Left renal pelvis (tissue), 4 donors: ENCODE measurements at regions not wholly inside any gene's neighbourhood (a gene's known extent, or its start where the extent isn't known, plus 50 kb on each side); places are given as distances from the start of the nearest gene placed in this dataset.

Experiments
- DNase-seq, 4 donors: peaks; one replicate each; pipeline ENCODE4 v3.0.0-alpha.2; 2013; ENCODE audit warnings: low read depth in 4 of 4, low spot score in 3 of 4

DNA sequence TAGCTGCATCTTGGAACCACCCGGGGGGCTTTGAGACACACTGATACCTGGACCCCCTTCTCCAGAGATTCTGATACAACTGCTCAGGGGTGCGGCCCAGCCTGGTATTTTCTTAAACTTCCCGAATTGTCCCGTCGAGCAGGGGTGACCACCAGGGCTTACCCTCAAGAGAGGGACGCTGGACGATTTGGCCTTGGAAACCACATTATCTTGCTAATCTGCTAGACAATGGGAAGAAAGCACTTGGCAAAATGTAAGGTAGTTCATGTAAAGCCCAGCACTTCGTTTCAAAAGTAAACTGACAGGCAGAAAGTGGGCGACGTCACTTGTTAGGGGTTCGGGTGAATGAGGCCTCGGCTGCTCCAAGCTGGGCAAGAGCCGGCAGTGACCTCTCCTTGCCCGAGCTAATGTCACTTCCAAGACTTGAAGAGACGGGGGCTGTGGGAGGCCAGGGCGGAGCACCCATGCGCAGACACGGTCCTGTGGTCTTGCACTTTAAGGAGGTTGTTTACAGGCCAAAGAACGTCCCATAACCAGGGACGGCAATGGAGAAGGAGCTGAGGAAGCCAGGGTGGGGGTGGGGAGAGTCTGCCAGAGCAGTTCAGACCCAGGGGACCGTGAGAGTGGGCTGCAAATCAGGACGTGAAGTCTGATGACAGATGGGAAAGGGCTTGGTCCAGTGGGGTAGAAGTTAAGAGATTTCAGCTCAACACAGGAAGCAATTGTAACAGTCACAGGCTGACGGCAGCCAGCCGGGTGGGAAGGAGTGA is 152.7 kb upstream of the GSE1 start:
- peak in 1 of 4 donors; percentile 57 for DNase-seq

DNA sequence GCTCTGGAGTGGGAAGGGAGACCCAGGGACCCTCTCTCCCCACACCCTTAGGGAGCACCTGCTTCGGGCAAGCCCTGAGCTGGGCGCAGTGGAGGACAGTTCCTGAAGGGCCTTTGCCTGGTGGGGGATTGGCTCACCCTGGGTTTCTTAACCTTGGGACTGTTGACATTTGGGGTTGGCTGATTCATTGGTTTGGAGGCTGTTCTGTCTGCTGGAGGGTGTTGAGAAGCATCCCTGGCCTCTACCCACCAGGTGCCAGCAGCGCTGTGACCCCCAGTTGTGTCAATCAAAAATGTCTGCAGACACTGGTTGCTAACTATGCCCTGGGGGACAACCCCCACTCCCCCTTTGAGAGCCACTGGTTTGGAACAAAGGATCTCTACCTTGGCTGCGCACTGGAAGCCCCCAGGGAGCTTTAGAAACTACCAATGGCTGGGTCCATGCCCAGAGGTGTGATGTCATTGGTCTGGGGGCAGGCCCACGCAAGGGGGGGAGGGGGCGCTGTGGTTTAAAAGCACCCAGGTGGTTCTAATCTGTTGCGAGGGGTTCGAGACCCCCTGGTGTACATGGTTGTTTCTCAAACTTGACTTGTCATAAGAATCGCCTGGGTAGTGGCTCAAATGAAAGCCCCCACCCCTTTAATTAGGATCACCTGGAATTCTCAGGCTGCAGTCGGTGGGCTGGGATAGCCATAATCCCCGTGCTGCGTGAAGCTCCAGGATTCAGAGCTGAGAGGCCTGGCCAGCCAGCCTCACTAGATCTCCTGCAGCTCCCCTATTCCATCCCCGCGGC is 151.9 kb upstream of the GSE1 start:
- DNase-seq: no peak

DNA sequence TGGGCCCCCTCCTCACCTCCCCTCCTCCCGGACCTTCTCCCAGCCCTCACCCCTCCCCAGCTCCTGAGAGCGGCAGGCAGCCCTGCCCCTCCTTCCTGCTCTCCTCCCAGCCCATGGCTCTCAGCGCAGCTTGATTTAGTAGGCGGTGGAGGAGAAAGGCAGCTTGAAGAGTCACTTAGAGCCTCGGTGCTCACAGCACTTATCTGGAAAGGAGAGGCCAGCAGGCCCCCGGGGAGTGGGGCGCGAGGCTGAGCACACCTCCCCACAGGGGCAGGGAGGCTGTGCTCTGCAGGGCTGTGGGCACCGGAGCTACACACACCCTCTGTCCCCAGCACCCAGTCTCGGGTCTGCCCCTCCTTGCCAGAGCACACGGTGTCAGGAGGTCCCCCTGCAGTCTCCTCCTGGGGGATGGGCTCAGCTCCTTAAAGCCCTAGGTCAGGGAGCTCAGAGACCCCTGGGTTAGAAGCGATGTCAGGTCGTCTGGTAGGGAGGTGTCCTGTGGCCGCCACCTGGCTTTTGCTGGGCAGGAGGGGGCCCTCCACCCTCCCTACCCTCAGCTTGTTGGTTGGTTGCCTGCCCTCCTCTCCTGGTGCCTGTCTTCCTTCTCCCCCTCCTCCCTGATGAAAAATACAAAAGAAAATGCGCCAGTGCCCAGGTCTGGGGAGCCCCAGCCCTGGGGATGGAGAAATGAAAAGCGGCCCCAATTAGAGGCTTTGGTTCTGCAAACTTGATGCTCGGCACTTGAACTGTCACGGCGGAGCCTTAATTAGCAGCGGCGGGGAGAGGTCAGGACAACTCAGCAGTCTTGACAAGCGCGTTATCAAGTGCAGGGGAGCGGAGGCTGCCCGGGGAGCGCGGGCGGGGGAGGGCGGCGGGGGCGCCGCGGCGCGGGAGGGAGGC is 151.1 kb upstream of the GSE1 start:
- DNase-seq: peak in 1 of 4 donors; percentile 62

DNA sequence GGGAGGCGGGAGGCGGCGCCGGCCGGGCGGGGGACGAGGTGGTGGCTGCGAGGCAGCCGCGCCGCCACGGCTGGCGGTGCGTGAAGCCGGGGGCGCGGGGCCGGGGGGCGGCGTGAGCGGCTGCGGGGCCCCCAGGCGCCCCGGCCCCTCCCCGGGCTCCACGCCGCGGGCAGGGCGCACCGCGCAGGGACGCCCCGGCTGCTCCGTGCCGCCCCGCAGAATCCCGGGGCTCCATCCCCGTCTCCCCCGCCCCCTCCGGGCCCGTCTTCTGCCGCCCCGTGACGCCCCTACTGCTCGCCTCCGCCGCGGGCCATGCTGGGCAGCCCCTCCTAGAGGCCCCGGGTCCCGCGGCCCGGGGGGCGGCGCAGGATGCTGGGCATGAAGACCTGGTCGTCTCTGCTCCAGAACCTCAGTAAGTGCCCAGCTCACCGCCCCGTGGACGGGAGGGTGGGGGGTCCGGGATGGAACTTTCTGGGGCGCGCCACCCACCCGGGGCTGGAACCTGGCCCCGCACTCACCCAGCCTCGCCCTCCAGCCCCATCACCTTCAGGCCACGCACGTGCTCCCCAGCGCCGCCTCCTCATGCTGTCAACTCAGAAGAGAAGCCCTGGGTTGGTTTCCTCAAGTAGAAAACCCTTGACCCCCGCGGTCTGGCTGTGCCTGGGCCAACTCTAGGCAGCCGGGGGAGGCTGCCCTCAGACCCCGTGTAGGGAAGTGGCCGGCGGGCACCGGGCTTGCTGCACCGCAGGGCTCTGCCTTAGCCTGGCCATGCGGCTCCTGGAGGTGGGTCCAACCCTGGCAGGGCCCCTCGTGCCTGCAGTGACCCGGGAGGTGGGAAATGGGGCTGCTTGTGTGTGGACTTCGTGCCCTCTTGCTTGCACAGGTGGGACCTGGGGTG is 150.2 kb upstream of the GSE1 start:
- DNase-seq: no peak

DNA sequence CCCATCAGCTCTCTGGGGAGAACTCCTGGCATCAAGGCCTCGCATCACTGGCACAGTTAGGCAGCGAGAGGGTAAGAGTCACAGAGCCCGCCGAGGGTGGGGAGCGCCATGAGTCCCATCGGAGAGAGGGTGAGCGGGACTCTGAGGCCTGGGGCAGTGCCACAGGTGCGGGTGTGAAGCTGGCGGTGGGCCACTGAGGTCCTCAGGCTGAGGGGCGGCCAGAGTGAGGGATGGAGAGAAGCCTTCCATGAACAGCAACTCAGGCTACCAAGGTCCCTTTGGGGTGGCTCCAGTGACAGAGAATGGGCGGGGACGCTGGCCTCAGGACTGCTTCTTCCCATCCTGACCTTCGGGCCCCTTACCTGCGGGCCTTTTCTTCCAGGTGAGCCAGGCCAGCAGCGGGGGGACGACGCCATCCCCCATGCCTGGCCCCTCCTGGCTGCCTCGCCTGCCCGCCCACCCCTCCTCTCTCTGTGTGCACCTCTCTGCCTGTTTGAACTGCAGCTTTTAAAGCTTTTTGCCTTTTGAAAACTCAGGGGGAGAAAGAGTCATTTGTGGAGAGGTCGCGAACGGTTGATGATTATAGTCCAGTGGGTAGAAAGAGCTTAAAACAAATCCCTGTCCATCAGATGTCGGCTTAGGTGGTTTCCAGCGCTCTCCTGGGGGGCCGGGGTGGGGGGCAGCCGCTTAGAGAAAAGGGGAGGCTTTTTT is 149.3 kb upstream of the GSE1 start:
- DNase-seq: no peak

DNA sequence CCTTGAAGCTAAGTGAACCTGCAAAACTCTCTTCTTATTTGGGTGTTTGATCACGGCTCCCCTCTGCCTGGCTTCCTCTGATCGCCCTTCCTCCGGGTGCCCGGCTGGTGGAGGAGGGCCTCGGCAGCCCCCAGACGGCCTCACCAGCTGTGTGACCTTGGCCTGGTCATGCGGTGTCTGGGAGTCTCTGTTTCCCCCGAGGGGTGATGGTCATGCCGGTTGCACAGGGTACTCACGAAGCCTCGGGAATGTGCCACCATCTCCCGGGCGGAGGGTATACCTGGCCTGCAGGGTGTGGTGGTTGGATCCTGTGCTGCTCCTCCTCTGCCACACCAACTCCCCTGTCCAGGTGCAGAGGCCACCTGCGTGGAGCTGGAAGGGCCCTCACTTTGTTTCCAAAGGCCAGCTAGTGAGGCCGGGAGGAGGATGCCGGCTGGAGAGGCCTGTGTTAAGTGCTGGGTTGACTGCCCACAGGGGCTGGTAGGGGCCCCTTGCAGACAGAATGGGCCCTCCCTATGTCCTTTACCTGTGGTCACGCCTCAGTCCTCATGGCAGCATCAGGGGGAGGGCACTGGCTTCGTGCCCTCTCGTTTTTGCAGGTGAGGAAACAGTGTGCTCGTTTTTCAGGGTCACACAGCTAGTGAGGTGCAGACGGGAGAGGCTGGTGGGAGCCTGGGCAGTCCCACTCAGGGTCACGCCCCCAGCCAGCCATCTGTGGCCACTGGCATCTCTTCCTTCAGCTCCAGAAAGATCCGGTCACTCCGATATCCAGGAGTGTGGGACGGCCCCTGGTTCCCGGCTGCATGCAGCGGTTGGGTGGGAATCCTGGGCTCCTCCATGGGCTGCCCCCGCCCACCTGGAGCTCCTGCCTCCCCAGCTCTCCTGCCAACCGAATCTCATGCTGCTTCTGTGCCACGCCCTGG is 148.5 kb upstream of the GSE1 start:
- DNase-seq: no peak

DNA sequence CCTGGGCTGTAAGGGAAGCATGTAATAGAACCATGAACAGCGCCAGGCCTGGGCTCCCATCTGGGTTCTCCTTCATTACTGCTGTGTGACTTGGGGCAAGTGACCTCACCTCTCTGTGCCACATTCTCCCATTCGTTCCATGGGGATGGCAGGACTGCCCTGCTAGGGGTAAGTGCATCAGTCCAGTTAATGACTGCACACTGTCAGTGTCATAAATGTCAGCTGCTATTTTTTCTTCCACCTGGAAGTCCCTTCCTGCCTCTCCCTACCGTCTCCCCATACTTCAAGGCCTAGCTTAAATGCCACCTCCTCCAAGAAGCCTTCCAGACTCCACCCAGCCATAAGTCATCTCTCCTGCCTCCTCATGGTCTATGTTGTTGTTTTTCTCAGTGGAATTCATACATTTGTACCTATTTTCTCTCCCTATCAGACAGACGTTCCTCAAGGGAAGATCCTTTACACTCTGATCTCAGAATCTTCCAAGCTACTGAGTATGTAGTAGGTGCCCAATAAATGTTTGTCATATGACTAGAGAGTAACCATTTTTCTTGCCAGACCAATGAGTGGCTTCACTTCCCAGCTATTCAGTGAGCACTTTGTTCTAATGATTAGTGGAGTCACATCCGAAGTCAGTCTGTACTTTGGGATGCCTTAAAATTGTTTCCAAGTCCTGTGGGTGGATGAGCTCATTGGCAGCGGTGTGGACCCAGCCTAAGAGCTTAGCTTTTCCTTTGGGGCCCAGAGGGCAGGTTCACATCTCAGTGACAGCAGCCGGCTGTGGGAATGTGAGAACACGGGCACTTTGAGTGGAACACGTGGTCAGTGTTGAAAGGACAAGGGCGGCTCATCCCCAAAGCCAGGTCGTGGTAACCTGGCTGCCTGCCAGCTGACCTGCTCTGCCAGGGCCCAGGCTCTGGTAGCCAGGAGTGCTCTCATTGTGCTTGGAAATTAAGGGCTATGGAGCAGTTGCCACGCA is 147.5 kb upstream of the GSE1 start:
- no peak for DNase-seq

DNA sequence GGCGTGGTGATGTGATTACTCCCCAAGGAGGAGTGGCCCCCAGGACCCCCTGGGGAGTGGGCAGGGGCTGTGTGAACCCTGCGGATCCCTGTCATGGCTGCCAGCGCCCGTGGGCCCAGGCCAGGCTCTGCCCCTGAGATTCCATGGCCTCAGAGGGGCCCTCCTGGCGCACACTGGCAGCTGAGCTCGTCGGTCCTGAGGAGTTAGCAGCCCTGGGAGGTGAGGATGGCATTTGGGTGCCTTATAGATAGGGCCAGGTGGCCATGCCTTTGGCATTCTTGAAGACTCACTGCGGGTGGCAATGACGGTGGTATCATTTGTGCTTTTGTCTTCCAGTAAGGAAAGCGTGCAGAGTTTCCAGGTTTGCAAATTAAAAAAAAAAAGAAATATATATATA is 146.8 kb upstream of the GSE1 start:
- DNase-seq: no peak

DNA sequence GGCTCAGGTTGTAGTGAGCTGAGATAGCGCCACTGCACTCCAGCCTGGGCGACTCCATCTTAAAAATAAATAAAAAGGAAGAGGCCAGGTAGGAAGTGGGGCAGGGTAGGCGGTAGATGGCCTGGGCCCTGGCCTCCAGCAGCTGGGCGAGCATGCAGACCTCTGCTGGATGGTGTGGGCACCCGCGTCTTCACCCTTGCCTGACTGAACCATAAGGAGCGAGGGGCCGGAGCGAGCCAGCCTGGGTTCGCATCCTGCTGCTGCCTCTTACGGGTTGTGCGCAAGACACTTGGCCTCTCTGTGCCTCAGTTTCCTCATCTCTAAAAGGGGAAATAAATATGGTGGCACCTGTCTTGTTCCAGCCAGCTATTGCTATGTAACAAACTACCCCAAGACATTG is 146.1 kb upstream of the GSE1 start:
- DNase-seq: no peak

DNA sequence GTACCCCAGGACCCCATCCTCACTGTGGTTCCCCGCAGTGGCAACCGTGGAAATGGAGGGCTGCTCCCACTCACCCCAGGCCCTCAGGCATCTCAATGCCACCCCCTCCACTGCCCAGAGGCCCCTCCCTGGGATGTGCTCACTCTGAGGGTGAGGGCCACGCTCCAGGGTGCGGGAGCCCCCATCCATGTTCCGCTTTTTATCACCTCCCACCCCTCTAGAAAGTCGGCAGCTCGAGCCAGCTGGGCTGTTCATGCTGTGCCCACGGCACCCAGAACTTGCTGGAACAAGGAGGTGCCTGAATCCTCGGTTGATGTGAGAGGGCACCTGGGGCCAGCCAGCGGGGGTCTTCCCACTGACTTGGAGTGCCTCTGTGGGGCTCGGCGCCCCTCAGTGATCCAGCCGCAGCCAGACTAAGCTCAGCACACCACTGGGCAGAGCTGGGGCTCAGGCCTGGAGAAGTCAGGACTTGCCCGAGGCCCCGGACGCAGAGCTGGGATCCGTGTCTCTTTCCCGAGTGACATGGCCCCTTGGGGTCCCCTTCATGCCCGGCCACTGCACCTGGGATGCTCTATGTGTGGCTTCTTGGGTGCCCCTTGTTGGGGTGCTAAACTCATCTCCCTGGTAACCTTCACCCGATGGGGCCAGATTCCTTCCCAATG is 143.1 kb upstream of the GSE1 start:
- no peak for DNase-seq

DNA sequence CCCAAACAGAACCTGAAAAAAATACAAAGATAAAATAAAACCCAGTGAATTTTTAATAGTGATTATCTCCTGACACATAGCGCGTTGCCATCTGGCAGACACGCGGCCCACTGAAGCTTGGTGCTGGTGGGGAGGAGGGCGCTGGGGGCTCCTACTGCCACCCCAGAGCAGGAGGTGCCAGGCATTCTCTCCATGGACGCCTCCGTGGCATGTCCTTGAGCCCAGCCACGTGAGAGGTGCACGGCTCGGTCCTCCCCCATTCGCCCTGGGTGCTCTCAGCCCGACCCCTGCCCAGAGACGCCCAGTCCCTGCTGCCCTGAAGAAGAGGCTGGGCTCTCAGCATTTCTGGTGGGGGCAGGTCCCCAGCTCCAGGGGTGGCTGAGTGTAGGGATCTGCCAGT is 142.2 kb upstream of the GSE1 start:
- no peak for DNase-seq

DNA sequence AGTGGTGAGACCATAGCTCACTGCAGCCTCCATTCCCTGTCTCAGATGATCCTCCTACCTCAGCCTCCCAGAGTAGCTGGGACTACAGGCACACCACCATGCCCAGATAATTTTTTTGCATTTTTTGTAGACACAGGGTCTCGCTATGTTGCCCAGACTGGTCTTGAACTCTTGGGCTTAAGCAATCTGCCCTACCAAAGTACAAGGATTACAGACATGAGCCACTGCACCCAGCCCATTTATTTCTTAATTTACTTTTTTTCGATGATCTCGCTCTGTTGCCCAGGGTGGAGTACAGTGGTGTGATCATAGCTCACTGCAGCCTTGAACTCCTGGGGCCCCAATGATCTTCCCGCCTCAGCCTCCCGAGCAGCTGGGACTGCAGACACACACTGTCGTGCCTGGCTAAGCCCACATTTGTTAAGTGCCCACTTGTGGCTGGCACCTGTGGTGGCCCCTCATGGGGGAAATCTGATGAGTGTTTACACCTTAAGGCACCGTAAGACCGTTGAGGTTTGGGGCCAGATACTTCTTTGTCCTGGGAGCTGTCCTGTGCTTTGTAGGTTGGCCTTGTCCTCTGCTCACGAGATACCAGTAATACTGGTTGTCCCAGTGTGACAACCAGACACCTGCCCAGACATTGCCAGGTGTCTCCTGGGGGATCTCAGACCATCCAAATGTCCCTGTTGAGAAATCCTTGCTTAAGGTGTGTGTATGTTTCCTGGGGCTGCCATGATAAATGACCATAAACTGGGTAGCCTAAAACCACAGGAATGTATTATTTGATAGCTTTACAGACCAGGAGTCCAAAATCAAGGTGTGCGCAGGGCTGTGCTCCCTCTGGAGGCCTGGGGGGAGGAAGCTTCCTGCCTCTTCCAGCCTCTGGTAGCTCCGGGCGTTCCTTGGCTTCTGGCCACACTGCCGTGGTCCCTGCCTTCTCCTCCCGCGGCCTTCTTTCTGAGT is 141.4 kb upstream of the GSE1 start:
- DNase-seq: no peak

DNA sequence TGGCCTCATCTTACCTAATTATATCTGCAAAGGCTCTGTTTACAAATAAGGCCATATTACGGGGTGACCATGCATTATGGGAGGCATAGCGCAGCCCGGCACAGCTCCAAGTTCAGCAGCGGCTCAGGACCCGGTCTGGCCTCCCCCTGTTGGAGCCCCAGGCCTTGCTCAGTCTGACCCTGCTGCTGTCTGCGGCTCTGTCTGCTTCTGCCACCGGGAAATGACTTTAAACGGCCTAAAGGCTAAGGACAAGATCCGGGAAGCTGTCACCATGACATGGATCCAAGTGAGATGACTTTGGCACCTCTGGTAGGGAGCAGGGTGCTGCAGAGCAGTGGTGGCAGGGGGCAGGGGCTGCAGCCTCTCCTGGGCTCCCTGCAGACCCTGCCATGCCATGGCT is 140.6 kb upstream of the GSE1 start:
- no peak for DNase-seq

DNA sequence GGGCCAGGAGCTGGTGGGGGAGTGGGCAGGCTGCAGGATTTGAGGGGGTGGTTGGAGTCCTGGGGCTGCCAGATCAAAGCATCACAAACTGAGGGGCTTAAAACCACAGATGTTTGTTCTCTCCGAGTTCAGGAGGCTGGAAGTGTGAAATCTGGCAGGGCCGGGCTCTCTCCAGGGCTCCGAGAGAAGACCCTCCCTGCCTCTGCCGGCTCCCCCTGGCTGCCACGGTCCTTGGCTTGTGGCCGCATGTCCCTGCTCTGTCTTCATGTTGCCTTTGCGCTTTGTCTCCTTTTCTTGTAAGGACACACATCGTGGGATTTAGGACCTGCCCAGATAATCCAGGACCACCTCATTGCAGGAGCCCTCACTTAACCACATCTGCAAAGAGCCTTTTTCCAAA is 139.8 kb upstream of the GSE1 start:
- DNase-seq: no peak

DNA sequence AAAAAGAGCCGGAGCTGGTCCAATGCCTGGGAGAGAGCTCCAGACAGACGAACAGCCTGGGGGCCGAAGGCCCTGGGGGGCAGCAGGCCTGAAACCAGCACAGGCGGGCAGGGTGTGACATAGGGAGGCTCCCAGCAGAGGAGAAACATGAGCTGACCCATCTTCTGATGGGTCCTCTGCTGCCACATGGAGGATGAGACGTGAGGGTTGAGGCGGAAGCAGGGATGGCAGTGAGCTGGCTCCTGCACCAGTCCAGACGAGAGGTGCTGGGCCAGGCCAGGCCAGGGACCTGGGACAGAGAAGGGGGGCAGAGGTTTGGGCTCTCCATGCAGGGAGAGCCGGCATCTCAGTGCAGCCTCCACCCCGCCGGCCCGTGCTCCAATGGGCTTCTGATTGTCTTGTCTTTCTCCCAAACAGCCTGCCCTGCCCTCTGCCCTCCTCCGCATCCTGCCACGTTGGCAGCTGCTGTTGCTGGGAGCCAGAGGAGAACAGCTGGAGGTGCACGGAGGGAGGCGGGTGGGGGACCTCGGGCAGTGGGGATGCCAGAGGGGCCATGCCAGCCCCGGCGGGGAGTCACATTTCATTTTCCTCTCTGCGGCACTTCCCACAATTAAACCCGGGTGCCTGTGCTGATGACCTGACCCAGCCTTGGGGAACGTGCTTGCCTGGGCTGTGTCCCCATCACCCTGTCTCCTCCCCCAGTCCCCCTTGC is 139.1 kb upstream of the GSE1 start:
- no peak for DNase-seq
